Stimulated activated CD8-positive, alpha-beta memory T cell treated with anti-CD3 and anti-CD28 coated beads, Interleukin-2, amount 100 ng/mL, for 48 hours (primary cell): ENCODE measurements at regions not wholly inside any gene's neighbourhood (a gene's known extent, or its start where the extent isn't known, plus 50 kb on each side); places are given as distances from the start of the nearest gene placed in this dataset.
"Not testable (repeated sequence)": the region's sequence is repeated elsewhere in the genome, so short reads cannot be mapped to it uniquely, and the experiment has no call there.

Source experiments
- DNase-seq, 2 donors: peaks; one replicate each; pipeline ENCODE4 v3.0.0-alpha.2; 2020; ENCODE audit warnings: low read depth in 2 of 2

DNA sequence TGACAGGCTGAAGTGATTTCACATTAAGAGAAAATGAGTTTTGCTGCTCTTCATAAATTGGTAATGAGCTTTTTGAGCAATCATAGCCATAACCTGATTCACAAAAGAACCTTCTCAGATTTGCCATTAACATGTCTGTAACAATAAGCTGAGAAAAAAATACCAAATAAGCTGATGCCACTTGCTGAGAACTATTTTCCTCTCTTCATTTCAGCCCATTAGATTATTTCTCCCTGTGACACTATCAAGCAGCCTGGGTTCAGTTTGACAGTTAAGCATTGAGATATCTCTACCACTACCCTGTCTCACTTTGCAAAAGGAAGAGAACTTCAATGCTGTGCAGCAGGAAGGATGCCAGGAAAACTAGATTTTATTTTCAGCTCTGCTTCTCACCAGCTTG lies 673.9 kb downstream of the TRIB2 start:
- no peak for DNase-seq

DNA sequence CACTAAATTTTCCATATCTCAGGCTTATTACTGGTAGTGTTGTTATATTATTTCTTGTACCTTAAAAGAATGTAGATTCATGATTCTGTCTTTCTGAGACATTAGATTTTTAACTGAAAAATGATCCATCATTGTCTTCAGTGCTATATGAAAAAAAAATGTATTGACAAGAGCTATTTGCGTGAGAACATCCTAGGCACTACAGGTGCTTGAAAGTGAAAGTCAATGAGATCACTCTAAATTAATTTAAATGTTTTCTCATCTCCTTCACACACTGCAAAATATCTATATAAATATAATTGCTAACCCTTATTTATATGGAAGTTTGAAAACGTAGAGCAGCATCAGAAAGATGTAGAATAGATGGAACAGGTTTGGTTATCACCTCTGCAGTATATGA lies 684.6 kb downstream of the TRIB2 start:
- no peak for DNase-seq

DNA sequence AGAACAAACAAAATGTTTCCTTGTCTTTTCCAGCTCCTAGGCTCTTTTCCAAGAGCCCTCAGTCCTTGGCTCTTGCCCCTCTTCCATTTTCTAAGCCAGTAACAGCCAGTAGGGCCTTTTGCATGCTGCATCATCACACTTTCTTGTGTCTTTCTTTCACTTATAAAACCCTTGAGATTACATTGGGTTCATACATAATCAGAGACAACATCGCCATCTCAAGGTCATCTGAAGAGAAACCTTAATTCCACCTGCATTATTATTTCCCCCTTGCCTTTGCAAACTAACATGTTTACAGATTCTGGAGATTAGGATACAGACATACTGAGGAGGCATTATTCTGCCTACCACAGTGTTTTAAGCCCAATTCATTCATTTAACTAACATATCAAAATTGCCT lies 697.3 kb downstream of the TRIB2 start:
- no peak for DNase-seq

DNA sequence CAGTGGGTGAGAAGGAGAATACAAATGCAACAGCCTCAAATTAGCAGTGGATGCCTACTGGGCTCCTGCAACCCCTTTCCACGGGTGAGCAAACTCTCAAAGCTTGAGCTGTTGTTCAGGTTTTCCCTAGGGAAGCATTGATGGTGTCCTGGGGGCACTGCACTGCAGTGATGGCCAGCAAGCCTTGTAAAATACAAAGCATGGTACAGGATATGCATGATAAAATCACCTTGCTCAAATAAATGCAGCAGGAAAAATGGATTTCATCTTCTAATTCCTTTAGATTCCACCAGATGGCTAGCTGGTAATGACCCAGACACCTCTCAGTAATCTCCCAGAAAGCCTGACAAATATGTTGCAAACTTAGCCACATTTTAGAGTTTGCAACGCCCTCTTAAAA lies 698.2 kb downstream of the TRIB2 start:
- no peak for DNase-seq

DNA sequence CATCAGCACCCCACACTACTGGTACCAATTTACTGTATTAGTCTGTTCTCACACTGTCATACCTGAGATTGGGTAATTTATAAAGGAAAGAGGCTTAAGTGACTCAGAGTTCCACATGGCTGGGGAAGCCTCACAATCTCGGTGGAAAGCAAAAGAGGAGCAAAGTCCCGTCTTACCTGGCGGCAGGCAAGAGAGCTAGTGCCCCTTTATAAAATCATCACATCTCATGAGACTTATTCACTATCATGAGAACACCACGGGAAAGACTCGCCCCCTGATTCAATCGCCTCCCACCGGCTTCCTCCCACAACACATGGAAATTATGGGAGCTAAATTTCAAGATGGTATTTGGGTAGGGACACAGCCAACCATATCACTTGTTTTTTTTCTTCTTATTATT lies 717.2 kb downstream of the TRIB2 start:
- no peak for DNase-seq

DNA sequence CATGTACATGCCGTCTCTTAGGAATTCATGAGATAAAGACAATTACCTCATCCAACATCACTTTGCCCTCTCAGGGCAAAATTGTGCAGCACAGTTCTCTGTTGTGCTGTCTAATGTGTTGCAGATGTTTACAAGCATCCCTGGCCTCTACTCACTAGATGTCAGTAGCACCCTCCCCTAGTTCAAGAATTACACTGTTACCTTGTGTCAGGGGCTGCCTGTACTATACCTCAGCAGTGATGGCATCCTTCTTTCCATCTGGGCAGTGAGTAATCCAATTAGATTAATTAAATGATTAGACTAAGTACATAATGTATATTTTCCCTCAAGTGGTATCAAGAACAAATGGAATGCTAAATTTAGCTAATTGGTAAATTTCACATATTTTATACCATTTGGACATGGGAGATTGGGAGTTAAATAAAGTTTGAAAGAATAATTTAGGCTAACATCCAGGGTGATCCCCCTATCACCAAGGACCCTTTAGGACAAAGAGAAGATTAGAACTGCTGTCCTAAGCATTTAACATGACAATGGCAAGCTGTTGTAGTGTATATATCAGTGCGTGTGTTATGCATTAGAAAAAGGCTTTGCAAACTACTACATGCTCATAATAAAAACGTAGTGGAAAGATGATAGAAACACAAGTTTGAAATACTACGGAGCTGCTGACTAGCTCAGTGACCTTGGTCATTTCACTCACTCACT lies 727.0 kb downstream of the TRIB2 start:
- DNase-seq: not testable (repeated sequence)

DNA sequence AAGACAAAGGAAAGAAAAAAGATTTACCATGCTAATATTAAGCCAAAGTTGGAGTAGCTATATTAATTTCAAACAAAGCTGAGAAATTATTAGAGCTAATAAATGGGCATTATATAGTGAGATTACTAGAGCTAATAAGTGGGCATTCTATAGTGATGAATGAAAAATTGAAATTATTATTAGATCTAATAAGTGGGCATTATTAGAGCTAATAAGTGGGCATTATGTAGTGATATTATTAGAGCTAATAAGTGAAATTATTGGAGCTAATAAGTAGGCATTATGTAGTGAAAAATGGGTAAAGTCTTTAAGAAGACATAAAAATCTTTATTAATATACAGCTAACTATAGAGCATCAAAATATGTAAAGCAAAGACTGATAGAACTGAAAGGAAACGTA lies 745.7 kb downstream of the TRIB2 start:
- DNase-seq: no peak

DNA sequence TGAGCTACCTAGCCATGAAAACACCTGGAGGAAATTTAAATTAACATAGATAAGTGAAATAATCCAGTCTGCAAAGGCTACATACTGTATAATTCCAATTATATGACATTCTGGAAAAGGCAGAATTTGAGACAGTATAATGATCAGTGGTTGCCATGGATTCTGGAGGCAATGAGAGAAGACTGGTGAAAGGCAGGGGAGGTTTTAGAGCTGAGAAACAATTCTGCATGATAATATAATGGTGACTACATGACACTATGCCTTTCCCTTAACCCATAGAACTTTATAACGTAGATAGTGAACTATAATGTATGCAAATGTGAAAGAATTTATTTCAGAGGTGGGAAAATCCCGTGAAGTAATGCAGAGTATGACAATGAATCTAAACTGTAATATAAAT lies 749.3 kb downstream of the TRIB2 start:
- DNase-seq: no peak

DNA sequence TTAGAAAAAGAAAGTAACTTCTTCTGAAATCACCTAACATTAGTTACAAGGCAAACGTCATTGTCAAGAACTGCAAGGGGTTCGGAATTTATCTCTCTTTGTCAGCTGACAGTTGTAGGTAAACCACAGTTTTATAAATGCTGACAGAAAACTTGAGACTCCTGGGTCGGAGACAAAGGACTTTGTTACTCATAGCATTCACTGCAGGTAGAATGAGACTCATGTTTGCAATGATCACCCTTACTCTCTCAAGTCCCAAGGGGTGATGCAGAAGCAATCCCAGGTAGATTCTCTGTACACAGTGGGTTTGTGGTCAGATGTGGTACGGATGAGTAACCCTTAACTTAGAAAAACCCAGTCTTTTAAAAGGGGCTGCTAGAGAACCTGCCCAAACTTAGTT lies 757.8 kb downstream of the TRIB2 start:
- DNase-seq: no peak

DNA sequence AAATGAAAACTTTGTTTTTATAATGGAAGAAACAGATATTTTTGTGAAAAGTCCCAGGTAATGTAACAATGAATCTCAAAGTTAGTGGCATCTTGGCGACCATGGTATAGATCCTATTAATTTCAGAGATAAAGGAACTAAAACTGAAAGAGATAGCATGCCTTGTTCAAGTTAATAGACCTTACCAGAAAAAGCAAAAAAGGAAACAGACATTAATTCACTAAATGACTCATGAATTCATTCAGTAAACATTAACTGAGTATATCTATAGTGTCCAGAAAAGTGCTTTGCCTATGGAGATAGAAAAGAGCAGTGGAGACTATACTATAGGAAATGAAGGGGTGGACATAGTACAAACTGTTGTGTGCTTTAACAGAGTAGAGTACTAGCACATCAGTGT lies 763.3 kb downstream of the TRIB2 start:
- DNase-seq: no peak

DNA sequence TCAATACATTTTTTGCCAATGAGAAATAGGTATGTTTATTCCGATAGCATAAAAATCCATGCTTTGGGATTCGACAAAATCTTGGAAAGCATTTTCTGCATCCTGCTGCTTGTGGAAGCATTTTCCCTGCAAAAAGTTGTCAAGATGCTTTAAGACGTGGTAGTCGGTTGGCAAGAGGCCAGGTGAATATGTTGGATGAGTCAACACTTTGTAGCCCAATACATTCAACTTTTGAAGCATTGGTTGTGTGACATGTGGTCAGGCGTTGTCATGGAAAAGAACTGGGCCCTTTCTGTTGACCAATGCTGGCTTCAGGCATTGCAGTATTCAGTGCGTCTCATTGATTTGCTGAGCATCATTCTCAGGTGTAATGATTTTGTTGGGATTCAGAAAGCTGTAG lies 764.5 kb downstream of the TRIB2 start:
- DNase-seq: no peak

DNA sequence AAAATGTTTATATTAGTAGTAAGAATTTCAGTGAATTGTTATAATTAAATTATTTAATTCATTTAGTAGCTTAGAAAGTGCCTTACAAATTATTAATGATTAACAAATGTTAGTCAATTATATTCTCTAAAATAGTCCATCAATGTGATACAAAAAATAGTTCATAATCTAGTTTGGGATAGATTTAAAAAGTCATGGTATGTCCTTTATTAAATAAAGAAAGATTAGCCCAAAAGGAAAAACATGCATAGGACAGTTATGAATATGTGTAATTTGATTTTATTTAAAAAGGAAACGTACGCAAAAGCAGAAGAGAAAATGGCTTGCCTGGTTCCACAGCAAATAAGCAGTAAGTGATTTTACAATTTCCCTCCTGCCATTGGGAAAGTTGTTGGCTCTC lies 768.5 kb downstream of the TRIB2 start:
- DNase-seq: no peak

DNA sequence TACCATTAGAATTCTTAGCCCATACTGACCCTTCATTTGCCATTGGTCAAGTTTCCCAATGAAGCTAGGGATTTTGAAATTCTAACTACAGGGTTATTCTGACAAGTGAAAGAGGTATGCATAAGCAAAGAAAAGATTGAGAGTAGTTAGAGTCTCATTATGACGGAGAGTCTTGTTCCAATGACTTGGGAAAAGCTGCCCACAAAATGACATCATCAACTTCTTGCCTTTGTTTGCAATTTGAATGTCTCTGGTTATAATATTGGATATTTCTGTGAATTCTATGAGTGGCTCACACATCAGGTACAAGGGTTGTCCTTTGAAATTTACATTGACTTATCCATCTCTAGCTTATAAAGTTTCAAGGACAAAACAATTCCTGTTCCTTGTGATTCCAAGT lies 772.2 kb downstream of the TRIB2 start:
- no peak for DNase-seq

DNA sequence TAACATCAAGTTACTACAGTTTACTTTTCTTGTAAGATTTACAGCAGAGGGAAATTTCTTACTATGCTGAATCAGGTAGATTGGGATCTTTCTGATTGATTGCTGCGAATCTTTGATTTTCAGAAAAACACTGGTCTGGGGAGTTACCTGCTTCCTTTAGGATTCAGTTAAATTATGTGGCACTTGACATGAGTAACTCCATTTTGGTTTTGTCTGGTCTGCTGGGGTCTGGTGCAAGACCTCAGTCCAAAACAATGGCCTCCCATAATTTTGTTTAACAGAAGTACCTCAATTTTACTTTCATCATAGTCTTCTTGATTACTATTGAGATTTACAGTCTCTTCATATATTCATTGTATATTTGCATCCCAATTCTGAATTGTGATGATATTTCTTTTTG lies 775.5 kb downstream of the TRIB2 start:
- no peak for DNase-seq

DNA sequence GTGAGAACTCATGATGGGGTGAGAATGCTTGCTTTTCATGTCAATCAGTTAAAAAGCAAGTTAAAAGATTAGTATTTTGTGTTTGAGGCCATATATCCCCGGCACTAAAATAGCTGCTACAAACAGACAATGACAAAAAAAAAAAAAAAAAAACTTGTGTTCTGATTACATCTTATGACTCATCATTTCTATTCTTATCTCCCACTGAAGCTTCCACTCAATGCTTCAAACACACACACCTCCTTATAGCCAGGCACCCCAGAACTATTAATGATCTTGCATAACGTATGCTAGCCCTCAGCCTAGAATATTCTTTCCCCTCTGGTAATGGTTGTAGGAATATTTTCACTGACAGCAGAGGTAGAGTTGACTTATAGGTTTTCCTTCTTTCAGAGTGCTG lies 778.3 kb downstream of the TRIB2 start:
- no peak for DNase-seq

DNA sequence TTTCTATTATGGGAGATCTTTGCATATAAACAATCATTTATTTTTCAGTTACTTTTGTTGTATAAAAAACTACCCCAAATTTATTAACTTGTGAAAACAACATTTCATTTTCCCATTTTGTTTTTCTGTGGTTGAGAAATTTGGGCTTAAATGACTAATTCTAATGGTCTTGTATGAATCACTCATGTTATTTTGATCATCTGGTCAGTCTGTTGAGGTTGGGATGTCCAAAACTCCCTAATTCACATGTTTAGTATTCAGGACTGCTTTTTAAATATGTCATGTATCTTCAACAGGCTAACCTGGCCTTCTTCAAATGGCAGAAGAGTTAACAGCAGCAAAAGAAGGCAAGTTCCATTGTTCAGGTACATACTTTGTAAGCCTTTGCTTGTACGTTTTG lies 788.1 kb downstream of the TRIB2 start:
- DNase-seq: no peak

DNA sequence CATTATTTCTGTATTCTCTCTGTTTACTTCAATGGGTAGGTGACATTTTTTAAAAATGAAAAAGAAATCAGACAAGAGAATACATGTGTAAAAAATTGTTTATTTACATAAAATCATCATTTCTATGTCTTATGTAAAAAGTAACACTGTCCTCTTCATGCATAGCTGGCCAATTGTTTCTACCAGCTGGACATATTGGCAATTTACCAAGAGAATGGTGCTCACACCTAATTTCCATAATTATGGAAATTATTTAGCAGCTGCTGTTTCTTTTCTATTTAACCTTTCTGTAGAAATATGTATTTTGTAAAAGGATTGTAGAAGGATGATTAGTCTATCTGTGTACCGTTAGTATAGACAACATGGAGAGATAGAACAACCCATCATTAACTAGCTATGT lies 791.9 kb downstream of the TRIB2 start:
- DNase-seq: no peak

DNA sequence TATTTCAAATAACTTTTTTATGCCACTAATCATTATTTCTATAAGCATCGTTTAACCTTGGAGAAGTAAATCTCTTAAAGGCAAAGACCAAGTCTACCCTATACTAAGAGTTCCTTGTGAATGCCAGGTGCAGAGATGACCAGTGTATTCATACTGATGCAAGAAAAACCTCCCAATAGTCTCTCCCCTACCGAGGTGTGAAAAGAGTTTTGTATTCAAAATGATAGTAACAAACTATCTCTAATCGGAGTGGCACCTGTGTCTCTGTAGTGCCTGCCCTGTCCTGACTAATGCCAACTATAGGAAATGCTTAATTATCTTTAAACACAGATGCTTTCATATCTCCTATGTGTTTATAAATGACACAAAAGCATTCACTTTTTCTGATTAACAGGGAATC lies 798.5 kb downstream of the TRIB2 start:
- no peak for DNase-seq

DNA sequence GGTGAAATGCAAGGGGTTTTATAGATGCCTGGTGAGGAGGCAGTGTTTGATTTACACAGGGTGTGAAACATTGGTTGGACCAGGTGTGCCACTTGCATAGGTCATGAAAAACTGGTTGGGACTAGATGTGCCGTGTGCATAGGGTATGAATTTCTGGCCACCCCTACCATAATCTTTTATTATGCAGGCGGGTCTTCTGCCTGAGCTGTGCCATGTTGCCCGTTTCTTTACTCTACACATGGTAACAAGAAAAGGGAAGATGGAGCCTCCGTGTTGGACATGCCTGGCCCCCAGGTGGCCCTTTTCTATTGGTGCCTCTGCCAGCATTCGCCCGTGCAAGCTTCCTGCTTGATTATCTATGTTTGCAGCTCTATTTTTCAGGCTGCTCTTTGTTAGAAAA lies 805.4 kb downstream of the TRIB2 start:
- no peak for DNase-seq

DNA sequence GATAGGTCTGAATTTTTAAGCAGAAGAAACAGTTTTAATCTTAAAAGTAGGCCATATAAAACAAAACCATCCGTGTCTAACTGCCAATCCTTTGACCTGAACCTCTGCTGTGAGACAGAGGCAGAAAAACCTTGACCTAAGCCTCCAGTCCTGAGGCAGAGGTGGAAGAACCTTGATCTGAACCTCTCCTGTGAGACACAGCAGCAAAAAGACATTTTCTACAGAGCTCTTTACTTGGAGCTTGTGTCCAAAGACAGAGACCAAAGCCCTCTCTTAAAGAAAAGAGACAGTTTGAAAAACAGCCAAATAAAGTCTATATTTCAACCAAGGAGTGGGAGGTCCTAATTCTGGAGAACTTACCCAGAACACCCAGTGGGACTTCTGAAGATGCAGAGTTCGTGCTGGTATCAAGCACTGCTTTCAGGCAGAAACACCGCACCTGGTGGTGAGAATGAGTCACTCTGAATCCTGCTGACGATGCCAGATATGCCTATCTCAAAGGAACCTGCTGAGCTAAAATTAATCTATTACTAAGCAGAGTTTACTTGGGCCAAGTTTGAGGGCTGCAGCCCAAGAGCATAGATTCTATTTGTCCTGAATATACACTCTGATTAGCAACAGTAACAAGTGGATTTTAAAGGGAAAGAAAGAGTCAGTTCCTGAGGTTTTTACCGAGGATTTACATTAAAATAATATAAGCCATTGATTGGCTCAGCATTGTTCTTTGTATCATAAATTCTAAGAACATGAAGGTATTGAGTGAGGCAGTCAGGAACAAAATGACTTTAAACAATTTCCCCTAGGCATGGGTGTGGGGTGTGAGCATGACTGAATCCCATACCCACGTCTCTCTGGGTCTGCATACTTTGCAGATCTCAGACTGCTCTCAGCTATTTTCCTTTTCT lies 806.4 kb downstream of the TRIB2 start:
- no peak for DNase-seq

DNA sequence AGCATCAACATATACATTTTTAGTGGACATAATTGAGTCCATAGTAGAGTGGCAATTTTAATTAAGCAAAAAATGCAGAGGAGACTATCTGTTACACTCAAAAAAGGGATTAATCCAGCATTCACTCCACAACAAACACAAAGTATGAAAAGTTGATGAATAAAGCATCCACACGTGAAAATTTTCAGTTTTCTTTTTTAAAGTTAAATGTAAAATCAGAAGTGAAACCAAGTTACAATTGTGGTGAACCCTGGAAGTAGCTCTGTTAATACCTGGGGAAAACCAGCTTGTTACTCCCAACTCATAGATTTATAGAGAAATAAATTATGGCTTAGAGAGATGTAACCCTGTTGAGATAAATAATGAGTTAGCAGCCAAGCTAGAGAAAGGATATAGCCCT lies 807.8 kb downstream of the TRIB2 start:
- DNase-seq: no peak

DNA sequence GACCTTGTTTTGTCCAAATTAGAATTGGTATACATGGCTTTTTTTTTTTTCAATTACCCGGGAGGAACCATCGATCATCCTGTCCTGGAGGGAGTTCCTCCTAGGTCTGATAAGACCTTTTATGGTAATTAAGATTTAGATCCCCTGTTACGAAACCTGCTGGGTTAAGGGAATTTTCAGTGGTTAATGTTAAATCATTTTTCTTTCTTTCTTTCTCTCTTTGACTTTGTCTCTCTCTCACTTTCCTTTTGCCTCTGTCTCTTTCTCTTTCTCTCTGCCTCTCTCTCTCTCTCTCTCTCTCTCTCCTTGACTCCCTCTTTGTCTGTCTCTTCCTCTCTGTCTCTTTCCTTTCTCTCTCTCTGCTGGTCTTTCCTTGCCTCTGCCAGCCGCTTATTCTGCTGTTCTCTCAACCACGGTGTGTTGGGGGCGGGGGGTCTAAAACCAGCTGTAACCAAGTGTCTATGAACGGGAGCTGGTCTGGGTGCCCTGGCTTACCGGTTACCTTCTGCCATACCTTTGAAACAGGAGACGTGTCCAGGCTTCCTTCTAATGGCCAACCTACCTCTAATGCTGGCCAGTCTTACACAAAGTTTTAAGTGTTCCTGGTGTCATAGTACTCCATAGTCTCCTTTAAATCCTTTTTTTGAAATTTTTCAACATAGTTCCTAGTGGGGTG lies 815.1 kb downstream of the TRIB2 start:
- DNase-seq: not testable (repeated sequence)
